ENCODE measurements at regions not wholly inside any gene's neighbourhood (a gene's known extent, or its start where the extent isn't known, plus 50 kb on each side); places are given as distances from the start of the nearest gene placed in this dataset.
"Not testable (repeated sequence)": the region's sequence is repeated elsewhere in the genome, so short reads cannot be mapped to it uniquely, and the experiment has no call there.

DNA sequence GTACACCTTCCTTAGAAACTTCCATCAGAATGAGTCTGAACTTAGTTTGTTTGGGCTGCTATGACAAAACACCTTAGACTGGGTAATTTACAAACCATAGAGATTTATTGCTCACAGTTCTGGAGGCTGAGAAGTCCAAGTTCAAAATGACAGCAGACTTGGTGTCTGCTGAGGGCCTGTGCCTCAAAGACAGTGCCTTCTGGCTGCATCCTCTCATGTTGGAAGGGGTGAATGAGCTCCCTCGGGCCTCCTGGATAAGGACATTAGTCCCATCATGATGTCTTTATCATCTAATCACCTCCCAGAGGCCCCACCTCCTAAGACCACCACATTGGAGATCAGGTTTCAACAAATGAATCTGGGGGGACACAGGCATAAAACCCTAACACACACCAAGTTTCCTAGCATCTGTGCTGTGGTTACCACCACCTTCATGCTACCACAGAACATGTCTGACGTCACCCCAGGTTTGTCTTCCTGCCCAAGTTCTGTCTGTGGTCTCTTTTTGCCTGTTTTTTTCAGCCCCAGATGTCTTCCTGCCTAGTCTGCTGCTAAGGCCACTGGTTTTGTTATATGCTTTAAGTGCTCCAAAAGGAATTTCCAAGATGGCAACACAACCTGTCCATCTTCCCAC lies 150.9 kb upstream of the COBL start:
- no peak for FAIRE-seq

DNA sequence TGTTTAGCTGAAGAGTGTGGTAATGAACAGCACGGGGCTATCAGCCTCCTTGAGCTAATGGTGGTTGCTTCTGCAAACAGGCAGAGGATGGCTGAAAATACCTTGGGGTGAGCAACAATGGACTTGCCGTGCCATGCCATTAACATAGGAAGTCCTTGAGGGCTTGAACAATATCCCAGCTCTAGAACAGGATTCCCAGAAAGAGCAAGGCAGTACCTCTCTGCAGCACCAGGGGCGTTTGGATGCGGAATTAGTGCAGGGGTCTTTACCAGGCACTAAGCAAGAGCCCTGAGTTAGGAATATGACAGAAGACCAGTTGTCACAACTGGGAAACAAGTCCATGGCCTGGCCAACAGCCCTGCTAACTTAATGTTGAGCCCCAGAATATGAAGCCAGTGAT lies 143.2 kb upstream of the COBL start:
- no peak for FAIRE-seq

DNA sequence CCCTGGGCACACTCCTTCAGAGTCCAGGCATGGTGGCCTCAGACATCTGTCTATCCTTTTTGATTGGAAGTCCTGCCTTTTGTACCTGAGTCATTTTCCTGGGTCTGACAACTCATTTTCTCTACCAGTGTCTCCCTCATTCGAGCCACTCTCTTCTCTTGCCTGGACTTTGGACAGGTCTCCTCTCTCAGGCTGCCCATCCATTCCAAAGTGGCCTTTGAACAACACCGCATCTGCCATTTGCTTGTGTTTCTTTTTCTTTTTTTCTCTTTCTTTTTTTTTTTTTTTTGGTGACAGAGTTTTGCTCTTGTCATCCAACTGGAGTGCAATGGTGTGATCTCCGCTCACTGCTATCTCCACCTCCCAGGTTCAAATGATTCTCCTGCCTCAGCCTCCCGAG lies 142.1 kb upstream of the COBL start:
- no peak for FAIRE-seq

DNA sequence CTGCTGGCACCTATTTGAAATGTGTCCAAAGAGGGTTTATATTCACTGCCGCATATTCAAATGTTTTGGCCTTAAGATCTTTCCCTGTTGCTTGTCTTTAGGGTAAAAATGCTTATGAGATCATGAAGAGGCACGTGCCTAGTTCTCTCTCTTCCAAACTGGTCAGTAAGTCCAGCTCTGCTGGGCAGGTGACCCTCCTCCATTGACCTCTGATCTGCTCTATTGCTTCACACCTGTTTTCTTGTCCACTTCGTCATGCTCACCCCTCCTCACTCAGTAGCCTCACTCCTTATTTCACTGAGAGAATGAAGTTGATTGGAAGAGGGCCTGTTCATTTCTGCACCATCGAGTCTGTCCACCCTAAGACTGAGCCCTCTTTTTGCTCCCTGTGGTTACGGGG lies 140.5 kb upstream of the COBL start:
- FAIRE-seq, result no peak

DNA sequence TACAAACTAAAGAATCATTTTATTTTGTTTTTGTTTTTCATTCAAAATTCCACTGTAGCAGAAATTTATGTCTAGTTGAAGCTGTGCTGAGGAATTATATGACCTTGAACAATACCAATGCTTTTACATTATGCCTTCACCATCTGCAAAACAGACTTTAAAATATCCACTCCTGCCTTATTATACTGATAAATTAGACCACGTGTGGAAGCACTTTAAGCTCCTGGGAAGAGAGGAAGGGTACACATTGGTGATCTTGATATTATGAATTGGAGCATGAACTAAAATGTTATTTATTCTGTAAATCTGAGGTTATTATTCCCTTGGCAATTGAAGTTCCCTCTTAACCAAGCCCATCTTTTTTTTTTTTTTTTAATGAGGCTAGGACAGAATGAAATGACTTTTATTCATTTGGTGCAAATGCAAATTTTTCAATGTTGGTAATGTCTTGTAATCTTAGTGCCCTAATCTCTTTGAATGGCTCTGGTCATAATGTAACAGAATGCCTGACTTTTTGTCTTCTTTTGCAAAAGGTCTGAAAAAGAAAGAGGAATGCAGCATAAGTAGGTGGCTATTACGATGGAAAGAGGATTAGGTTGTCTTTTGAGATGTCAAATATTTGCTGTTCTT lies 139.9 kb upstream of the COBL start:
- no peak for FAIRE-seq

DNA sequence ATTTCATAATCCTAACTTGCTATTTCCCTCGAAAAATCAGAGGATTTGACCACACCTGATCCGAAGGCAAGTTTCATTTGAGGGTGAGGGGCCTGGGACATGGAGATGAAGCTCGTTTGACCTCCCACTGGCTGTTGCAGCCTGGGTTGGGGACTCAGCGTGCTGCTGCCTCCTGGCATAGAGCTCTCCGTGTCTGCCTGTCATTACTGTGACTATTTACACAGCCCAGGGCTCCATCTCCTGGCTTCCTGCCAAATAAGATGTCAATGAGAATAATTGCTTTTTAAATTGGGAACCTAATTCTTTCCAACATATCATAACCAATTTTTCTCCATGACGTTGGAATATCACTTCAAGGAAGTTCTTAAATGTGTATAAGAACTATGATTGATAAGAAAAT lies 139.3 kb upstream of the COBL start:
- no peak for FAIRE-seq

DNA sequence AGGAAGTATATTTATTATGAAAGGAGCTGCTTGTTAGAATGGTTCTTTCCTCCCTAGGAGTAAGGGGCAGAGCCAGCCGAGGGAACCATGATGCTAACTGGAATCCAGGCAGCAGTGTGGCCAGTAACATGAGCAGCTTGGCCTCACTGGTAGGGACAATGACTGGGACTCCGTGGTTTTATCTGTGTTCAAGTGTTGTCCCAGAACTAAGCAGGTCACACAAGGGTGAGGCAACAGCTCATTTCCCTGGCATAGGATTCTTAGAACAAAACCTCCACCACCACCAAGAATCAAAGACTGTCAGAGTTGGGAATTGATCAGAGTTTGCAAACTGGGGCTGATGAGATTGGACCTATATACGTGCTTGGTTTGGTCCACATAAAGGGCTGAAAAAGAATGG lies 138.9 kb upstream of the COBL start:
- FAIRE-seq, result no peak

DNA sequence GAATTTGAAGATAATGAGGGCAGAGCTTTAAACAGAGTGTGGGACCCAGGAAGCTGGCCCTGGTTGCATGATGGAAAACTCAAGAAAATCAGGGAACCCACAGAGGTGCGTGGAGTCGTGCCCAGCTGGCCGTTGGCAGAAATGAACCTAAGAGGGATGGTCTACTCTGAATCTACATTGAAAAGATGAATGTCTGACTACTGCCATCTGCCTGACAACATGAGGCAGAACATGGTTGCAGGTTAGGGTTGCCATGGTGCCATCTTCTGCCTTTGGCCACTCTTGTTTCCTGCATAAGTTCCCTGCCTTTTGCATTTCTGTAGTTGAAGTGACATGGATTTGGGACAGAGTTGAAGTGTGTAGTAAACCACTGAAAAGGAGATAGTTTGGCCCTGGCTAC lies 138.5 kb upstream of the COBL start:
- FAIRE-seq, result no peak

DNA sequence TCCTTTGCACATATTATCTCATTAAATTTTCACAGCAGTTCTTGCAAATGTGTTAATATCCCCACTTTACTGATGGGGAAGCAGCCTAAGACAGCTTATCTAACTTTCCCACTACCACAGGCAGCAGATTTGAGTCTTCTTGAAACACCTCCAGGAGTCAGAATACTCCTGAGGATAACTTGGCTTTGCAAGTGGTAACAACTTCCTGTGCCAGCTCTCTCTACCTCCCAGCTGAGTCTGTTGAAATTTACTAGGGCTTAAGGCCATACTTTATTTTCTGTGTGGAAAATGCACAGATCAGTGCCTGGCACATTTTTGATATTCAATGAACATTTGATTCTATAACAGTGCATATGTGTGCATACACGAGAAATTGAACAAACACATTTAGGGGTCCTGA lies 136.1 kb upstream of the COBL start:
- no peak for FAIRE-seq

DNA sequence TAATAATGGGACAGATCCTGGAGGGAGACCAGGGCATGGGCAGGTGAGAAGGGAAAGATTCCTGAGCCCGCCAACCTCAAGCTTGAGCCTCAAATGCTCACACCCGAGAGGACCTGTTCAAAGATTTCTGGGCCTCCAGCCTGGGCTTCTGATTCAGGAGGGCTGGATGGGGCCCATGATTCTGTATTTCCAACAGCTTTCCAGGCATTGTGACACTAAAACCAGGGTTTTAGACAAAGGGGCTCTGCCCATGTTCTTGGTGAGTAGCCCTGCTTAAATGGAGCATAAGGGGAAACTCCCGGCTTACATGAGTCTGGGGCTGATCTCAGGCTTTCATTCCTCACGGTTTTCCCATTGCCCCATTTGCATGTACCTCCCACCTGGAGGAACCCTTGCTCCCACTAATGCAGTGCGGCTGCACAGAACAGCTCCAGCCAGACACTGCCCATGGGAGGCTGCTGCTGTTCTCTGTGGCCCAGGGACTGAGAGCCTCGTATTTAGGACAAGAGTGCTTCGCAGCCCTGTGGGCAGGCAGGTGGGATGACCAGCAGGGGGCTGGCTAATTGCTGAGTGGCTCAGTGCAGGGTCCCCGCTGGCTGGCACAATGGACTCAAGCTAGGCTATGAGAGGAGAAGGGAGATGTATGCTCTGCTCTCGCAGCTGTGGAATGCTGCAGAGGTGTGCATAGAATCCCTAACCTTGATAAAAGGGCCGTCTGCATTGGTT lies 135.3 kb upstream of the COBL start:
- no peak for FAIRE-seq

DNA sequence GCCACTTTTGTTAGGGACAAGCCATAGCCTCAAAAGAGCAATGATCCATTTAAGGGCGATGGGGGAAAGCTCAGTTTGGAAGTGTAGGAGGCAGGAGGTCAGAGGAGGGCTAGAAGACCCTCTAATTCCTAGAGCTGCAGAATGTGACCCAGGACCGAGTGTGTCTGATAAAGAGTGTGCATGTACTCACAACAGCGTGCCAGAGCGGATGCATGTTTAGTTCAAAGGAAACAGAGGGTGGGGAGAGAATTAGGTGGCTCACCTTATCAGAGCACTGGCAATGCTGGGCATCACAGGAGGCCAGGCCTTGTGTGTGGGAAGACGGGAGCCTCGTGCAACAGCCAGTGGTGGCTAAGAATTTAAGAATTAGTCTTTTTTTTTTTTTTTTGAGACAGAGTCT lies 133.9 kb upstream of the COBL start:
- no peak for FAIRE-seq

DNA sequence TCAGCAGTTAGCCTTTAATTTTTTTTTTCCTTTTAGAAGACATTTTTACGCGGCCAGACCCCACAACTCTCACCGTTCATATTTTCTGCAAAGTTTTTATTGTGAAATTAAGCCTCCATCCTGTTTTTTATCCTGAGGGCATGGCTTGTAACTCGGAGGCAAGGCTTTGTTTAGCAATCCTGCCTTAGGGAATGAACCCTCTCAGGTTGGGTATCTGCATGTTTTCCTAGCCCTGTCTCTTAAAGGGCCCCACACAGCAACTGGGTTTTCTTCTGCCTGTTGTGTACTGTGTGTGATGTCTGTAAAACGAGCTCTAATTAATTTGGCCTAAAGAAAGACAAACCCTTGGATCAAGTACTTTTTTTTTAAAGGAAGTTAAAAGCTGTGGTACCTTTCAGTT lies 130.2 kb upstream of the COBL start:
- FAIRE-seq, result no peak

DNA sequence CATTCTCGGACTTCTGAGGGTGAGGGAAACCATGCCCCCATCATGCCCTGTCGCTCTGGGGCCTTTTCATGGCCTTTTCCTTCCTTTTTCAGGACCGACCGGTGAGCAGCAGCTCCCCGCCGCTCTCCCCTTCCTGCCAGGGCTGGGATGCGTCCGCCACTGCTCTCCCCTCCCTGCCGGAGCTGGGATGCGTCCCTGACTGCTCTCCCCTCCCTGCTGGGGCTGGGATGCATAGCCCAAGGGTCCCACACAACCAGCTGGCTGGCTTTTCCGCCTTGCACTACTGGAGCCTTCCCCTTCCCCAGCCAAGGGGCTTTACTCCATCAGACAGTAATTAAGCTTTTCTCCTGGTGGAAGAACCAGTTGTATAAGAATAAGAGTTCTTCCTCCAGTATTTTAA lies 129.7 kb upstream of the COBL start:
- no peak for FAIRE-seq

DNA sequence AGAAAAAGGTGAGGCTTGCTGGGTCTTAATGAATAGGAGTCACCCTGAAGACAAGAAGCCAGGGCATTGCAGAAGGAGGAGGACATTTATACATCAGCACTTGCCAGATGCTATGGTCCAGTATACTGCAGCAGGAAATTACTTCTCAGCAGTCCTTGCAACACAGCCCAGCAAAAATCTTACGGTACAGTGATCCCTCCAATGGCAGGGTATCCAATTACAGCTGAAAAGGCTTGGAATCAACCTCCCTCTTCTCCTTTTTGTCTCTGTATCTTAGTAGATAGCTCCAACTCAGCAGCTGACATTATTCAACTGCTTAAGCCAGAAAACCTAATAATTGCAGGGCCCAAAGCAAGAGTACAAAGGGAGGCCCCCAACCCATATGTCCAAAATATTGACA lies 128.3 kb upstream of the COBL start:
- no peak for FAIRE-seq

DNA sequence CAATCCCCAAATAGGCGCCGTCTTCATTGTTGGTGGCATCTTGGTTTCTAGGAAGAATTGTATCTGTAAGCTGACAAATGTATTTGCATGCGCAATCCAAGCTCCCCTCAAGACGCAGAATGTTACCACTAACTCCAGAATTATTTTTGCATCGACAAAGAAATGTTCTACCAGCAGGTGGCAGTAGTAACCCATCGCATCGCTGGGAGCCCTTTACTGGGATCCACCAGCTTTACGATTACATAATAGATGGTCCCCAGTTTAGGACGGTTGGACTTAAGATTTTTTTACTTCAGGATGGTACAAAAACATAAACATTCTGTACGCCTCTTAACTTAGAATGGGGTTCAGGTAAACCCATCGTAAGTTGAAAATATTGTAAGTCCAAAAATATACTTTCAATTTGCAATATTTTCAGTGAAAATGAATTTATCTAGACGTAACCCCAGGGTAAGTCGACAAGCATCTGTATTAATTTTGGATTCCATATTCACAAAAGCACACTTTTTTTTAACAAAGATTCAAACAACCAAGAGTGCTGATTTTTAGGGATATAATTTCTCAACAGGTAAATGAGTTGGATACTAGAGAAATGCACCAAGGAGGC lies 114.0 kb upstream of the COBL start:
- peak; percentile 62 for FAIRE-seq

DNA sequence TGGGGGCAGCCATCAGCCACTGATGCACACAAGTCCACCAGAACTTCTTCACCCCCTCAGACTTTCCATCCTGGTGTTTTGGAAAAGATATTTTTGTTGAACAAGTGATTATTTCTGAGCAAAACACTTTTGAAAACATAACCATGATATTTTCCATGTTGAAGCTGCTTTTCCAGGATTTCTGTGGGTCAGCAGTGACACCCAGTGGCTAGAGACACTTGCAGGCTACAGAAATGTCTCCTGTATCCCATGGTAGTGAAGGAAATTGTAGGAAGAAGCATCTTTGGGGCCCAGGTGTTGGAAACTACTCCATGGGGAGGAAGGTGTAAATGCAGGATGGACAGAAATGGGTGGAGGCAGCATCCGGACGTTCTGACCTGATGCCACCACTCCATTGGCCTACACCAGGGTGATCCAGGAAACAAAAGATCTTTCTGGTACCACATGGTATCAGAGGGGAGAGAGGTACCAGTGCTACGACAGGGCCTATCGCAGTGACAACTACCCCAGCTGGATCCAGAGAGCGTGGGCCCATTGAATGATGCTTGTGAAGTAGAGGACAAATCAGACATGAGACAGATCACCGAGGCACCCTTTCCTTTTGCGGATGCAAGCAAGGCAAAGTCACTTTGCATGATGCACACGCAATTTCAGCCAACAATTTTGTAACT lies 111.7 kb upstream of the COBL start:
- FAIRE-seq, result no peak

DNA sequence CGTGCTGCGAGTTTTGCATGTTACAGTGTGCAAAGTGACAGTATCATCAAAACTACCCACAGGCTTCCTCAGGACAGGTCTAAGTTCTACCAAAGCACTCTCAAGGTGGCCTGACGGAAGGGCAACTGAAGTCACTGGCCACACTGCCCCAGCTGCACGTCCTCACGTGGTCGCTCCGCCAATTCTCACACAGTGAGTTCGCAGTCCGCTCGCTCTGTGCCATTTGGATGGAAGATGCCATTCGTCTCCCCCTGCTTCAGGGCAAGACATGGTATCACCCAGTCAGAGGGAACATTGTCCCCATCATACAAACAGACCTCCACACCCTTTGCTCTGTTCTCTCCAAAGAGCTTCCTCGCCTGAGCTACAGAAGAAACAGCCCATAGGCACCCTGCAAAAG lies 109.6 kb upstream of the COBL start:
- FAIRE-seq, result no peak

DNA sequence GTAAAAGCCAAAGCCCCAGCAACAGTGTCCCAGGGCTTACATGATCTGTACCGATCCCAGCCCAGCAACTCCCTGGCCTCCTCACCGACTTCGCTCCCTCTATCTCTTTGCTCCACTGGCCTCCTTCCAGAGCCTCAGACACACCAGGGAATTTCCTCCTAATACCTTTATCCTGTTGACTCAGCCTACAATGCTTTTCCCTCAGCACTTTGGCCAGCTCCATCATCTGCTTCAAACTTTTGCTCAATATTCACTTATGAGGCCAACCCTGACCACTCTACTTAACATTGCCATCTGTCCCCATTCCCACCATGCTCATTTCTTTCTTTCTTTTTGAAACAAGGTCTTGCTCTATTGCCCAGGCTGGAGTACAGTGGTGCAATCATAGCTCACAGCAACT lies 93.3 kb upstream of the COBL start:
- FAIRE-seq, result not testable (repeated sequence)

DNA sequence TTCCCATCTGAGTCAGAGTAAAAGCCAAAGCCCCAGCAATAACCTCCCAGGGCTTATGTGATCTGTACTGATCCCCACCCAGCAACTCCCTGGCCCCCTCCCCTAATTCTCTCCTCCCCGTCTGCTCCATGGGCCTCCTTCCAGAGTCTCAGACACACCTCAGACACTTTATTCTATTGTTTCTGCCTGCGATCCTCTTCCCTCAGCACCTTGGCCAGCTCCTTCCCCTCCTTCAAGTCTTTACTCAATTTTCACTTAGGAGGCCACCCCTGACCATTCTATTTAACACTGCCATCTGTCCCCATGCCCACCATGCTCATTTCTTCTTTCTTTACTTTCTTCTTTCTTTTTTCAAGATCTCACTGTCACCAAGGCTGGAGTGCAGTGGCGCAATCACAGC lies 81.0 kb upstream of the COBL start:
- FAIRE-seq, result not testable (repeated sequence)

DNA sequence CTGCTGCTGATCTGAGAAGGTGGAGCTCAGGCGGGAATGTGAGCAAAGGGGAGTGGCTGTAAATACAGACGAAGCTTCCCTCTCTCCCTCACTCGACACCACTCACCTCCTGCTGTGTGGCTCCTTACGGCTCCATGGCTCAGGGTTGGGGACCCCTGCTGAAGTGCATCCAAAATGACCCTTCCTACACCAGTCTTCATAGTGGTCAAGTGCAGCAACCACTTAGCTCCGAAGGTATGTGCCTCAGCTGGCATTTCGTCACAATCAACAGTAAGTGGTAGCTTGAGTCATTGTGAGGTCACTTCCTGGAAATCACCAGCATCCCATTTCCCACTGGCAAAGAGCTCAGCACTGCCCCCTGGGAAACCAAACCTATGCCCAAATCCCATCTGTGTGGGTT lies 76.4 kb upstream of the COBL start:
- not testable (repeated sequence) for FAIRE-seq

DNA sequence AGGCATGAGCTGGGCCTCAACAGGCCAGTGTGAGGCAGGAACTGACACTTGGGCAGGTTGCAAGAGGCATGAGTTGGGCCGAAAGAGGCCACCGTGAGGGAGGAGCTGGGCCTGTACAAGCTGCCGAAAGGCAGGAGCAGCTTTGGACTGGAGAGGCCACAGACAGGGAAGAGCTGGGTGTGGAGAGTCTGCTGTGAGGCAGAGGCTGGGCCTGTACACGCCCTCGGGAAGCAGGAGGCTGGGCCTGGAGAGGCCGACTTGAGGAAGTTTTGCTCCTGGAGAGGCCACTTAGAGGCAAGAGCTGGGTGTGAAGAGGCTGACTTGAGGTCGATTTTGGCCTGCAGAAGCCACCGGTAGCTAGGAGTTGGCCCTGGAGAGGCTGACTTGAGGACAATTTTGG lies 73.3 kb upstream of the COBL start:
- FAIRE-seq, result not testable (repeated sequence)

DNA sequence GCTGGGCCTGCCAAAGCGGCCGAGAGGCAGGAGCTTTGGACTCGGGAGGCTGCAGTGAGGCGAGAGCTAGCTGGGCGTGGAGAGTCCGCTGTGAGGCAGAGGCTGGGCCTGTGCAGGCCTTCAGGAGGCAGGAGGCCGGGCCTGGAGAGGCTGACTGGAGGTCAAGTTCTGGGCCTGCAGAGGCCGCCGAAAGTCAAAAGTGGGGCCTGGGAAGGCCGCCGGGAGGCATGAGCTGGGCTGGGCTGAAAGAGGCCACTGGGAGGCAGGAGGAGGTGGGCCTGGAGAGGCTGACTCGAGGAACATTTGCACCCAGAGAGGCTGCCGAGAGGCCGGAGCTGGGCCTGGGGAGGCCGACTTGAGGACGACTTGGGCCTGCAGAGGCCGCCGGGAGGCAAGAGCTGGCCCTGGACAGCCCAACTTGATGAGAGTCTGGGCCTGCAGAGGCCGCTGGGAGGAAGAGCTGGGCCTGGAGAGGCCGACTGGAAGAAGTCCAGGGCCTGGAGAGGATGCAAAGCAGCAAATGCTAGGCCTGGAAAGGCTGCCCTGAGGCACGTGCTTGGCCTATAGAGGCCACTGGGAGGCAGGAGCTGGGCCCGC lies 72.7 kb upstream of the COBL start:
- not testable (repeated sequence) for FAIRE-seq

DNA sequence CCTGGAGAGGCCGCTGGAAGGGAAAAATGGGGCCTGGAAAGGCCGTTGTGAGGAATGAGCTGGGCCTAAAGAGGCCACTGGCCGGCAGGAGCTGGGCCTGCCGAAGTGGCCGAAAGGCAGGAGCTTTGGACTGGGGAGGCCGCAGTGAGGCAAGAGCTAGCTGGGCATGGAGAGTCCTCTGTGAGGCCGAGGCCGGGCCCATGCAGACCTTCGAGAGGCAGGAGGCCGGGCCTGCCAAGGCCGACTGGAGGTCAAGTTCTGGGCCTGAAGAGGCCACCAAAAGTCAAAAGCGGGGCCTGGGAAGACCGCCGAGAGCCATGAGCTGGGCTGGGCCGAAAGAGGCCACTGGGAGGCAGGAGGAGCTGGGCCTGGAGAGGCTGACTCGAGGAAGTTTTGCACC lies 71.6 kb upstream of the COBL start:
- FAIRE-seq, result not testable (repeated sequence)

All from TTC549 (cell line).